Activated naive CD8-positive, alpha-beta T cell treated with anti-CD3 and anti-CD28 coated beads, Interleukin-2, amount 50 U/mL, for 24 hours (primary cell): ENCODE measurements at regions not wholly inside any gene's neighbourhood (a gene's known extent, or its start where the extent isn't known, plus 50 kb on each side); places are given as distances from the start of the nearest gene placed in this dataset.

Source experiments
- ATAC-seq: fragments of 150-1000 bp; cut with Tn5 transposase; one replicate; pipeline ENCODE4 v1.10.0; 2021
- DNase-seq: peaks from one replicate; pipeline ENCODE4 v3.0.0; 2021
- H3K27ac Mint-ChIP-seq: one replicate; pipeline ENCODE4 v1.8.0; 2021; ENCODE audit warnings: mild to moderate bottlenecking, mixed read lengths
- H3K27me3 Mint-ChIP-seq: one replicate; pipeline ENCODE4 v1.8.0; 2021; ENCODE audit warnings: mixed read lengths
- H3K36me3 Mint-ChIP-seq: one replicate; pipeline ENCODE4 v1.8.0; 2021; ENCODE audit warnings: low read depth, mixed read lengths
- H3K4me1 Mint-ChIP-seq: one replicate; pipeline ENCODE4 v1.8.0; 2021; ENCODE audit warnings: mixed read lengths
- H3K4me3 Mint-ChIP-seq: one replicate; pipeline ENCODE4 v1.8.0; 2021; ENCODE audit warnings: mild to moderate bottlenecking, moderate library complexity, mixed read lengths
- H3K9me3 Mint-ChIP-seq: one replicate; pipeline ENCODE4 v1.8.0; 2021; ENCODE audit warnings: mixed read lengths

GRCh38 chr3:17795711-17796110 lies 53.3 kb upstream of the TBC1D5 start:
- Mint-ChIP-seq H3K4me3 (no peak overlapping the region), H3K36me3 (peaks cover 10% of the 10 kb centered on the region), H3K4me1 (no peaks in the 10 kb centered on the region), H3K27ac (no peak overlapping the region), H3K9me3 (peaks cover 18% of the 10 kb centered on the region), H3K27me3 (no peaks in the 10 kb centered on the region)
- no peak for ATAC-seq
- no peak for DNase-seq

DNA sequence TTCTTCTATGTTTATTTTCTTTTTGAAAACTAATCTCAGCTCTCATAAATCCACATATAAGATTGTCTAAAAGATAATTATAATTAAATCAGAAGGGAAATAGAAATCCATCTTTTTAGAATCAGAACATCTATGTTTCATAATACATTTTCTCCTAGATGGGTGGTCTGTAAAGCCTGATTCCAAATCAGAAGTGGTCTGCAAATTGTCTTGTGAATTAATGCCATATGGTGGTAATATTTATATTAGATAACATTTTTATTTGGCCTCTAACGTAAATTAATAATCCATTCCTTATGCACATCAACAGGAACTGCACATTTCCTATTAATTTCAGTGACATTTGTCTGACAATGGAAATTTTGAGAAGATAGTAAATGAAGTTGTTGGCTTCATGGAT lies 52.8 kb upstream of the TBC1D5 start:
- Mint-ChIP-seq H3K36me3 (peaks cover 10% of the 10 kb centered on the region), H3K9me3 (peaks cover 19% of the 10 kb centered on the region), H3K4me3 (no peak overlapping the region), H3K27ac (no peak overlapping the region), H3K27me3 (no peaks in the 10 kb centered on the region), H3K4me1 (no peaks in the 10 kb centered on the region)
- ATAC-seq (no peak), DNase-seq (no peak)

DNA sequence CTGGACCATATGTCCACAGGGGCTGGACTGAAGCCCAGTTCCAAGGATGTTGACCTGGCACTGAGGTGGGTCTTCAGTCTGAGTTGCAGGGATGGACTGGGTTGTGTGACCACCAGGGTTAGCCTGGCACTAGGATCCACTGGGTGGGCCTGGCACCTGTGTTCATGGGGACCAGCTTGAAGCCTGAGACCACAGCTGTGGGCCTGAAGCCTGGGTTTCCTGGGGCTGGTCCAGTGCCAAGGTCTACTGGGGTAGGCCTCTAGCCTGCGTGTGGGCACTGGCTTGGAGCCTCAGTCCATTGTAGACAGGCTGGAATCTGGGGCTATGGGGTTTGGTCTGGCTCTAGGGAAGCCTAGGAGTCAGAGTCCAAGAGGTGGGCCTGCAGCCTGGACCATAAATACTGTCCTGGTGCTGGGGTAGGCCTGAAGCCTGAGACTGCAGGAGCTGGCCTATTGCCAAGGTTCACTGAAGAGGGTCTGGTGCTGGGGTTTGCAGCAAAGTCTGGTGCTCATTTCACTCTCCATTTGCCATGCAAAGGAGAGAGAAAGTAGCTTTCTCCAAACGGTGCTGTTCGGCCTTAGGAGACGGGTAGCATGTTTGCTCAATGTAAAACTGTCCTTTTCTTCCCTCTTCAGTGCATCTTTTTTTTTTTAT lies 51.2 kb upstream of the TBC1D5 start:
- H3K4me1 Mint-ChIP-seq: no peaks in the 10 kb centered on the region
- no peak for DNase-seq
- peaks cover 25% of the 10 kb centered on the region for H3K9me3 Mint-ChIP-seq
- H3K27me3 Mint-ChIP-seq: no peaks in the 10 kb centered on the region
- no peak for ATAC-seq
- peaks cover 10% of the 10 kb centered on the region for H3K36me3 Mint-ChIP-seq
- no peak overlapping the region for H3K27ac Mint-ChIP-seq
- H3K4me3 Mint-ChIP-seq: no peak overlapping the region
